NCI-H2196 treated with DMSO at 0.1 percent for 48 hours (cell line): ENCODE measurements at regions not wholly inside any gene's neighbourhood (a gene's known extent, or its start where the extent isn't known, plus 50 kb on each side); places are given as distances from the start of the nearest gene placed in this dataset.
A peak's percentile ranks its signal among the peaks of the same experiment; 100 is the strongest.
"Not testable (repeated sequence)": the region's sequence is repeated elsewhere in the genome, so short reads cannot be mapped to it uniquely, and the experiment has no call there.

Source experiments
- DNase-seq: peaks from one replicate; lab custom pipeline; 2025; ENCODE audit not compliant: unreplicated experiment; lab: John Stamatoyannopoulos, UW

GRCh38 chr3:94787734-94788270 lies 724.9 kb downstream of the NSUN3 start:
- no peak for DNase-seq

- no peak for DNase-seq
Measured at GRCh38 chr3:94794563-94794962, 731.7 kb downstream of the NSUN3 start.

DNA sequence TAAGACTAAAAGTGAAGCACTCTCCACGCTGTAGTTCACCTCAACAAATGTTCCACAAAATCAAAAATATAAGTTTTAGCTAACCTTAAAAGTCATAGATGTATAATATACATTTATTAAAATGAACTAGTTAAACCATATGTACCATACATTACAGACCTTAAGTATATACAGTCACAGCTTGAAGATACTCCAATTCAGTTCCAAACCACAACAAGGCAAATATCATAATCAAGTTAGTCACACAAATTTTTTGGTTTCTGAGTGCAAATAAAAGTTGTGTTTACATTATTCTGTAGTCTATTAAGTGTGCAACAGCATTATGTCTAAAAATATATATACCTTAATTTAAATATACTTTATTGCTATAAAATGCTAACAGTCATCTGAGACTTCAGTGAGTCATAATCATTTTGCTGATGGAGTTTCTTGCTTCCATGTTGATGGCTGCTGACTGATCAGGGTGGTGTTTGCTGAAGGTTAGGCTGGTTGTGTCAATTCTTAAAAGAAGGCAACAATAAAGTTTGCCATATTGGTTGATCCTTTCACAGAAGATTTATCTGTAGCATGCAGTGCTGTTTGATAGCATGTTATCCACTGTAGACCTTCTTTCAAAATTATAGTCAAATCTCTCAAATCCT lies 736.7 kb downstream of the NSUN3 start:
- DNase-seq = no peak

DNA sequence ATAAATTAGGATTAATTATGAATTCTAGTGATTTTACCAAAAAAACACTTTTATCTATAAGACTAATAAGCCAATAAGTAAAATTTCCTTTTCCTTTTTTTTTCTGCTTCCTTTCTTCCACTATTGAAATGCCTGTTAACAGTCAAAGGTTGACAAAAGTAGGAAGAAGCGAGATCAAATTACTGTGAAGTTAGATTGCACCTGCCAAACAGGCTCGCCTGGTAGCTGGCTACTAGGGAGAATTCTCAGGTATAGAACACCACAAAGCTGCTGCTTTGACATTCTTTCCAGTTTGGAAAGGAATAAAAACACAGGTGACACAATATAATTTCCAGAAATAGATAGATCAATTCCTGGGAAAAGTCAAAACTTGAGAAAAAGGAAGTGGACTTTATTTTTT lies 749.0 kb downstream of the NSUN3 start:
- DNase-seq = no peak

DNA sequence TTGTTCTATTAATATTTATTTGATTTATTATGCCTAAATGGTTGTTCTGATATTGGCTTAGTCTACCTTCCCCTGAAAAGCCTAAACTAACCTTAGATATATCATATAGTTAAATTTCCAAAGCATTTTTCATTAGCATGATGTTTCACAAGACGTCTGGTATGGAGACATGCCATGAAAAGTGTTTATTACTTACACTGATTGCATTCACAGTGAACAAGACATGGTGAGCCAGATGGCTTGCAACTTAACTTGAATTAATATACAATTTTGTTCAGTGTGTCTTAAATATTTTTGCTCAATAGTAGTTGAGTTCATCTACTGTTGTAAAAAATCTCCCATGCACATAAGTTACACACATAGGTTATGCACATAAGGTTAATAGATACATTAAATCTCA lies 758.4 kb downstream of the NSUN3 start:
- no peak for DNase-seq

GRCh38 chr3:94822298-94822697 lies 759.4 kb downstream of the NSUN3 start:
- DNase-seq = no peak

DNA sequence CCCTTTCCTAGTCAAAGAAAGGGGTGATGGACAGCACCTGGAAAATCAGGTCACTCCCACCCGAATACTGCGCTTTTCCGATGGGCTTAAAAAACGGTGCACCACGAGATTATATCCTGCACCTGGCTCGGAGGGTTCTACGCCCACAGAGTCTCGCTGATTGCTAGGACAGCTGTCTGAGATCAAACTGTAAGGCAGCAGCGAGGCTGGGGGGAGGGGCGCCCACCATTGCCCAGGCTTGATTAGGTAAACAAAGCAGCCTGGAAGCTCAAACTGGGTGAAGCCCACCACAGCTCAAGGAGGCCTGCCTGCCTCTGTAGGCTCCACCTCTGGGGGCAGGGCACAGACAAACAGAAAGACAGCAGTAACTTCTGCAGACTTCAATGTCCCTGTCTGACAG lies 783.4 kb downstream of the NSUN3 start:
- not testable (repeated sequence) for DNase-seq

DNA sequence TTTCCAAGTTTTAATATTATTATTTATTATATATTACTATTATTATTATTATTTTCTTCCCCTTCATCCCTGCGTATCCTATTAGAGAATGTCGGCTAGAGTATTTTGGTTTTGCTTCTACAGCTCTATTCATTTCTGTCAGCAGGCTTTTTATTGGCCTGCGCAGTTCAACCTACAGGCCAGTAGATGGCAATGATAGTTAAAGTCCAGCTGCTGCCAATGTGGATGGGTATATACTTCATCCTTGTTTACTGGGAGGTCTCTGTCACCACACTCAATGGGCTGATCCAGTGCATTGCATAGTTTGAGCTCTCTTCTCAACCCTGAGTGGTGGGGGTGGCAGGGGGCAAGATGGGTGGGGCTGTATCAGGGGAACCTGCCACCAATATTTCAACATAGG lies 799.8 kb downstream of the NSUN3 start:
- DNase-seq = peak; percentile 6

DNA sequence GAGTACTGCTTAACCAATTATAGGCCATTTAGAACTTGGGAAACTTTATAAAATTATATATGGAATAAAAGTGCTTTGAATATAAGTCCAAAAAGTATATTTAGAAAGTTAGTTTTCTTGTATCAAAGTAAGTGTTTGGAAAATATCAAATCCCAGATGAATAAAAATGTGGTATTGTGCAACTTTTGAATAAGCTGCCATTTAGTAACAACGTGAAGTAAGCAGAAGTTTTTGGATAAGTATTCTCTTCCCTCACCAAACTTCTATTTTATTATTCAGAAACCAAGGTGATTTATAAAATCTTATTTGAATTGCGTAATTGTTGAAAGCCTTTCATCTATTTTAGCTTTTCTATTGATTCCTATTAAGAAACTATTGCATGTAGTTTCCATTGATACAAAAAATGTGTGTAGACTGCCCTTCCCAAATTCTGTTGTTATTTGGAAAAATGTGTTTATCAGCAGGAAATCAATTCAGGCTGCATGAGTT lies 806.2 kb downstream of the NSUN3 start:
- no peak for DNase-seq

GRCh38 chr3:94873751-94874150 lies 810.9 kb downstream of the NSUN3 start:
- no peak for DNase-seq

- DNase-seq = no peak
Measured at GRCh38 chr3:94875149-94875548, 812.3 kb downstream of the NSUN3 start.

- DNase-seq = no peak
Measured at GRCh38 chr3:94887065-94887464, 824.2 kb downstream of the NSUN3 start.

- no peak for DNase-seq
Measured at GRCh38 chr3:94896994-94897393, 834.1 kb downstream of the NSUN3 start.

DNA sequence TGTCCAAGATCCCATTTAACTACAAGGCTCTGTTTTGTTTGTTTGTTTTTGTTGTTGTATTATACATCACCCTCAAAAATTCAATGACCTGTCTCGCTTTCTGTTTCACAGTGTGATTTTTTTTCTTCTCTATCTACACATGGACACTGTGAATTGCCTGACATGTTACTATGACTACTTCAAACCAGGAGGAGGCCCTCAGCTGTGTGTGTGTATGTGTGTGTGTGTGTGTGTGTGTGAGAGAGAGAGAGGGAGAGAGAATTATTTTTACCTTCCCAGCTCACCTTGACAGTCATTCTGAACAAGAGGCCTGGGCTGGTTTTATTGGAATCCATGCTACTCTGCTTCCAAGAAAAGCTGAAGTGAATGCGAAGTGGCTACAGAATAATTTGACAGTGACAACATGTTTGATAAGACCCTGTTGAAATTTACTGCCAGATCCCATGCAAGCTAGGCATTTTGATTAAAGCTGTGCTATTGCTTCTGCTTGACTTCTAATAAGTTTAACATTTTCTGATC lies 841.4 kb downstream of the NSUN3 start:
- DNase-seq = no peak

GRCh38 chr3:94909726-94910125 lies 846.9 kb downstream of the NSUN3 start:
- DNase-seq = no peak

GRCh38 chr3:94912656-94913055 lies 849.8 kb downstream of the NSUN3 start:
- DNase-seq = no peak

GRCh38 chr3:94927175-94927574 lies 864.3 kb downstream of the NSUN3 start:
- DNase-seq = no peak

DNA sequence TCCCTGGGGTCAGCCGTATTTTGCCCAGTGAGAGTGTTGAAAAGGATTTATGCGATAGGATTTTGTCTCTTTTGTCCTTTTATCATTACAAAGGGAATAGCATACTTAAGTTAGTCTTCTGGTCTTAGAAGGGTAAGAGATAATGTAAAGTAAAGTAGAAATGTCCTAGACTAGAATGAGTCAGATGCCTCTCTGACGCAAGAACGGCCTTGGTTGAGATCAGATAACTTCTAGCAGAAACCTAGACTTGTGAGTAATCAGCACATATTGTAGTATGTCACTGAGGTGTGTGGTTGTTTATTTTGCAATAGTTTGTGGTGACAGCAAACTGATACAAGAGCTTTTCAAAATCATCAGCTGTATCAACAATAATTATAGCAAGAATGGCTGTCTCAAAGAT lies 866.1 kb downstream of the NSUN3 start:
- DNase-seq = no peak

DNA sequence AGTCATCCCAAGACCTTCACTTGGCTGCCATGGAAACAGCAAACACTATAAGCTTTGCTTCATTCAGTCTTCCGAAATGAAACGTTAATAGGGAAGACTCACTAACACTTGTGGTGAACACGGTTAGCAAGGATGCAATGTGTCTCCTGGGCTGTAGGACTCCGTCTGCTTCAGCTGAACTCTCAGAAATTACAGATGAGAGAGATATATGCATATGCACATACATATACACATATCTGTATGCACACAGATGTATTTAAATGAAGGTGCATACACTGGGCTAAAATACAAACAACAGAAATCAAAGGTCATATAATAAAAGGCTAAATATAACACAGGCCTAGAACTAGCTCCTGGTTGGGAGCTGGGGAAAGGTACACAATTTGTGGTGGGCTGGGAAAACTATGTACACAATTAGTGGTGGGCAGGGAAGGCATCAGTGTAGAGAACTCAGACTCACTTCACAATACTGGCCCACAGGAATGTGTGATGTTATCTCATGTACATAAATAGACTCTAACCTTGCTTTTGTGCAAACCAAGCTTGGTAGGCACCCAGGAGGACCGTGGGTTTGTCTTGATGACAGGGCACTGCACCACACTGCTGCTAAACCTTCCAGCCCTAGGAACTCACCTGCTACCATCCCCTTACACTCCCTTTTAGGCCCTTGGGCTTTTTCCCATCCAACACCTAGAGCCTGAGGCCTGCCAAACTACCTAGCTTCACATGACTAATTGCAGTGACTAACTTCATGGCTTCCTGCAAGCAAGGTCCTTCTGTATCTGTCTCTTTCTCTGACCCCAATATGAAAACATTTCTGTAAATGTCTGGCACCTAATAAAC lies 873.1 kb downstream of the NSUN3 start:
- DNase-seq = no peak

DNA sequence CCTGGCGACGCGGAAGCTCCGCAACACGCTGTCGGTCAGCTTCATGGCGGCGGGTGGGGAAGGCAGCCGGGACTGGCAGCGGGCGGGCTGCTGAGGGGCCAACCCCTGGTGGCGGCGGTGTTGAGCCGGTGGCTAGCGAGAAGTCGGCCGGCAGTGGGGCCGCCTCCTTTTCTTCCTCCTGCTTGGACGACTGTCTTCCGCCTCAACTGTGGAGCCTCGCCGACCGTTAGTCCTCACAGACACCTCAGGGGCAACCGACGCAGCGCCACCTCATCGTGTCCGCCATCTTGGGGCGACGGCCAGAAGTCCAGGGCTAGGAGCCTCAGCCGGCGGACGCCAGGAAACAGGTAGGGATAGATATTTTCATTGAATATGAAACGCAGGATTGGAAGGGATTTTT lies 875.1 kb downstream of the NSUN3 start:
- DNase-seq = no peak

DNA sequence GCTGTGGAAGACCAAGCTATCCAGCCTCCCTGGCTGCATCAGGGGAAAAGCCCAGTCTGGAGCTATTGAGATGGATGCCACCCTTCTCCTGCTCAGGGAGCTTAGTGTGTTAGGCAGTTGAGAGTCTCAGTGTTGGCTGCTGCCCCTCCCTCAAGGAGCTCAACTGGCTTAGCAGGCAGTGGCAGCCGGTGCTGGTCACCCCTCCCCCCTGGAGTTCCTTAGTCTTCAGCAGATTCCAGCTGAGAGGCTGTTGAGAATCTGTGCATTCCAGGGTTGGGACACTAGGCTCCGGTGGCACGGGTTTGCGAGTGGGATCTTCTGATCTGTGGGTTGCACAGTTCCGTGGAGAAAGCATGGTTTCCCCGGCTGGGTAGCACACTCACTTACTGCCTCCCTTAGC lies 883.8 kb downstream of the NSUN3 start:
- no peak for DNase-seq
